Trophoblast cell (in vitro differentiated cells and primary cell): ENCODE measurements at regions not wholly inside any gene's neighbourhood (a gene's known extent, or its start where the extent isn't known, plus 50 kb on each side); places are given as distances from the start of the nearest gene placed in this dataset.

Source experiments
- DNase-seq, 2 donors: peaks; one replicate each; pipeline ENCODE4 v3.0.0-alpha.2; 2016
- H2AFZ ChIP-seq: 2 replicates; pipeline ENCODE4 v1.6.1; 2013; ENCODE audit warnings: low read length, moderate library complexity, mild to moderate bottlenecking; ENCODE audit not compliant: insufficient read depth, poor library complexity
- H2AK5ac ChIP-seq: 2 replicates; pipeline ENCODE4 v1.6.1; 2013; ENCODE audit warnings: mild to moderate bottlenecking, low read length
- H2BK120ac ChIP-seq: 2 replicates; pipeline ENCODE4 v1.6.1; 2013; ENCODE audit warnings: low read length, mild to moderate bottlenecking, moderate library complexity; ENCODE audit not compliant: insufficient read depth, poor library complexity
- H2BK12ac ChIP-seq: 2 replicates; pipeline ENCODE4 v1.6.1; 2013; ENCODE audit warnings: mild to moderate bottlenecking, low read length, moderate library complexity
- H2BK5ac ChIP-seq: 2 replicates; pipeline ENCODE4 v1.6.1; 2013; ENCODE audit warnings: low read length, low read depth, moderate library complexity, mild to moderate bottlenecking; ENCODE audit not compliant: poor library complexity
- H3K14ac ChIP-seq: 2 replicates; pipeline ENCODE4 v1.6.1; 2013; ENCODE audit warnings: mild to moderate bottlenecking, low read length
- H3K18ac ChIP-seq: 2 replicates; pipeline ENCODE4 v1.6.1; 2013; ENCODE audit warnings: mild to moderate bottlenecking, low read length
- H3K23ac ChIP-seq: 2 replicates; pipeline ENCODE4 v1.6.1; 2013; ENCODE audit warnings: low read length
- H3K27ac ChIP-seq: 2 replicates; pipeline ENCODE4 v1.5.1; 2013; ENCODE audit warnings: low read depth, mild to moderate bottlenecking, inconsistent platforms, low read length, moderate library complexity
- H3K27me3 ChIP-seq: 2 replicates; pipeline ENCODE4 v1.6.1; 2013; ENCODE audit warnings: inconsistent platforms, mild to moderate bottlenecking, low read length, moderate library complexity; ENCODE audit not compliant: insufficient read depth
- H3K36me3 ChIP-seq, 2 experiments: 1 replicate in 1 of 2; 2 replicates in 1 of 2; pipeline ENCODE4 v1.6.1; 2013; ENCODE audit warnings: low read length in 2 of 2, mild to moderate bottlenecking in 2 of 2, moderate library complexity in 1 of 2; ENCODE audit not compliant: insufficient read depth in 2 of 2, control insufficient read depth in 1 of 2
- H3K4ac ChIP-seq: 2 replicates; pipeline ENCODE4 v1.6.1; 2013; ENCODE audit warnings: low read depth, mild to moderate bottlenecking, low read length, moderate library complexity
- H3K4me1 ChIP-seq, 2 experiments: 1 replicate in 1 of 2; 2 replicates in 1 of 2; pipeline ENCODE4 v1.6.1; 2013; ENCODE audit warnings: low read length in 2 of 2, mild to moderate bottlenecking in 2 of 2, moderate library complexity in 1 of 2; ENCODE audit not compliant: insufficient read depth in 2 of 2, control insufficient read depth in 1 of 2
- H3K4me2 ChIP-seq: 2 replicates; pipeline ENCODE4 v1.6.1; 2013; ENCODE audit warnings: inconsistent platforms, mild to moderate bottlenecking, low read length, moderate library complexity
- H3K4me3 ChIP-seq: 2 replicates; pipeline ENCODE4 v1.5.1; 2013; ENCODE audit warnings: mild to moderate bottlenecking, low read depth, low read length, inconsistent platforms
- H3K79me1 ChIP-seq: one replicate; pipeline ENCODE4 v1.6.1; 2013; ENCODE audit warnings: low read length
- H3K79me2 ChIP-seq: 2 replicates; pipeline ENCODE4 v1.6.1; 2013; ENCODE audit warnings: low read length, mild to moderate bottlenecking; ENCODE audit not compliant: control insufficient read depth, insufficient read depth, poor library complexity
- H3K9ac ChIP-seq: 2 replicates; pipeline ENCODE4 v1.6.1; 2013; ENCODE audit warnings: mild to moderate bottlenecking, low read length
- H3K9me3 ChIP-seq: 2 replicates; pipeline ENCODE4 v1.6.1; 2013; ENCODE audit warnings: low read depth, mild to moderate bottlenecking, control low read depth, inconsistent platforms, low read length; ENCODE audit not compliant: insufficient read depth
- H4K12ac ChIP-seq: 2 replicates; pipeline ENCODE4 v1.6.1; 2013; ENCODE audit warnings: low read depth, mild to moderate bottlenecking, low read length, moderate library complexity
- H4K8ac ChIP-seq: 2 replicates; pipeline ENCODE4 v1.6.1; 2013; ENCODE audit warnings: low read depth, mild to moderate bottlenecking, low read length, moderate library complexity
- H4K91ac ChIP-seq: one replicate; pipeline ENCODE4 v1.6.1; 2013; ENCODE audit warnings: low read depth, mild to moderate bottlenecking, low read length, moderate library complexity
- WGBS: extraction: QIAGEN DNeasy Blood & Tissue Kit; methylation state at CpG from one replicate; pipeline ENCODE4 v1.1.7; 2013; ENCODE audit warnings: missing lambda C conversion rate; ENCODE audit not compliant: insufficient read length, insufficient coverage; ENCODE audit errors: extremely low coverage; 5-methylcytosine and 5-hydroxymethylcytosine counted together

- no peaks in the 10 kb centered on the region for H3K9me3 ChIP-seq
- H2BK120ac ChIP-seq = no peak overlapping the region
- H3K27ac ChIP-seq = no peak overlapping the region
- no peak overlapping the region for H3K4me2 ChIP-seq
- H2BK12ac ChIP-seq = no peak overlapping the region
- H4K12ac ChIP-seq = no peak overlapping the region
- no peak overlapping the region for H3K4ac ChIP-seq
- H2AFZ ChIP-seq = no peak overlapping the region
- H4K8ac ChIP-seq = no peak overlapping the region
- H3K36me3 ChIP-seq = no peaks in the 10 kb centered on the region
- no peak overlapping the region for H2AK5ac ChIP-seq
- no peak overlapping the region for H3K9ac ChIP-seq
- H3K23ac ChIP-seq = no peak overlapping the region
- no peak overlapping the region for H3K18ac ChIP-seq
- peak in 1 of 2 donors; percentile 51 for DNase-seq
- H3K79me2 ChIP-seq = no peaks in the 10 kb centered on the region
- H3K27me3 ChIP-seq = no peaks in the 10 kb centered on the region
- H3K14ac ChIP-seq = no peak overlapping the region
- H2BK5ac ChIP-seq = no peak overlapping the region
- no peaks in the 10 kb centered on the region for H3K79me1 ChIP-seq
- H4K91ac ChIP-seq = no peak overlapping the region
- no peak overlapping the region for H3K4me3 ChIP-seq
- H3K4me1 ChIP-seq = no peaks in the 10 kb centered on the region
- no CpG with 5 or more reads among the region's 3 CpGs for WGBS
Measured at GRCh38 chr9:1718836-1719235, 296.3 kb upstream of the SMARCA2 start.

GRCh38 chr9:1721196-1721595 is 294.0 kb upstream of the SMARCA2 start:
- no peak overlapping the region for H3K23ac ChIP-seq
- H3K9me3 ChIP-seq = no peaks in the 10 kb centered on the region
- no peaks in the 10 kb centered on the region for H3K79me2 ChIP-seq
- no peak overlapping the region for H3K4me2 ChIP-seq
- H2BK5ac ChIP-seq = no peak overlapping the region
- no peaks in the 10 kb centered on the region for H3K79me1 ChIP-seq
- no peak overlapping the region for H2BK120ac ChIP-seq
- H3K14ac ChIP-seq = no peak overlapping the region
- no peaks in the 10 kb centered on the region for H3K27me3 ChIP-seq
- no peak overlapping the region for H2AK5ac ChIP-seq
- H4K12ac ChIP-seq = no peak overlapping the region
- no peak overlapping the region for H3K9ac ChIP-seq
- no peak overlapping the region for H2AFZ ChIP-seq
- no peaks in the 10 kb centered on the region for H3K4me1 ChIP-seq
- H3K27ac ChIP-seq = no peak overlapping the region
- WGBS = no CpG with 5 or more reads among the region's 4 CpGs
- no peak overlapping the region for H4K91ac ChIP-seq
- H3K36me3 ChIP-seq = no peaks in the 10 kb centered on the region
- no peak overlapping the region for H3K4me3 ChIP-seq
- no peak overlapping the region for H4K8ac ChIP-seq
- DNase-seq = no peak
- H3K4ac ChIP-seq = no peak overlapping the region
- H3K18ac ChIP-seq = no peak overlapping the region
- no peak overlapping the region for H2BK12ac ChIP-seq

- no peak overlapping the region for H3K23ac ChIP-seq
- no peak overlapping the region for H2AK5ac ChIP-seq
- no peak overlapping the region for H3K27ac ChIP-seq
- H3K4ac ChIP-seq = no peak overlapping the region
- no peak for DNase-seq
- no peak overlapping the region for H3K18ac ChIP-seq
- no peaks in the 10 kb centered on the region for H3K79me1 ChIP-seq
- H3K27me3 ChIP-seq = no peaks in the 10 kb centered on the region
- H3K36me3 ChIP-seq = no peaks in the 10 kb centered on the region
- no peak overlapping the region for H2AFZ ChIP-seq
- H3K9me3 ChIP-seq = no peaks in the 10 kb centered on the region
- H3K9ac ChIP-seq = no peak overlapping the region
- no peak overlapping the region for H3K4me2 ChIP-seq
- H4K91ac ChIP-seq = no peak overlapping the region
- no peak overlapping the region for H2BK12ac ChIP-seq
- H4K8ac ChIP-seq = no peak overlapping the region
- no peak overlapping the region for H3K4me3 ChIP-seq
- H3K4me1 ChIP-seq = no peaks in the 10 kb centered on the region
- no peak overlapping the region for H4K12ac ChIP-seq
- H2BK120ac ChIP-seq = no peak overlapping the region
- WGBS = no CpG with 5 or more reads among the region's 1 CpG
- H2BK5ac ChIP-seq = no peak overlapping the region
- no peaks in the 10 kb centered on the region for H3K79me2 ChIP-seq
- H3K14ac ChIP-seq = no peak overlapping the region
Measured at GRCh38 chr9:1722404-1722803, 292.7 kb upstream of the SMARCA2 start.

GRCh38 chr9:1723522-1724015 is 291.6 kb upstream of the SMARCA2 start:
- Histone ChIP-seq H4K12ac (no peak overlapping the region), H3K79me2 (no peaks in the 10 kb centered on the region), H4K91ac (no peak overlapping the region), H2AFZ (no peak overlapping the region), H2BK120ac (no peak overlapping the region), H3K4me2 (no peak overlapping the region), H3K4me3 (no peak overlapping the region), H3K23ac (no peak overlapping the region), H3K14ac (no peak overlapping the region), H2BK5ac (no peak overlapping the region), H3K9ac (no peak overlapping the region), H4K8ac (no peak overlapping the region), H3K27me3 (no peaks in the 10 kb centered on the region), H3K4ac (no peak overlapping the region), H2BK12ac (no peak overlapping the region), H3K4me1 (no peaks in the 10 kb centered on the region), H2AK5ac (no peak overlapping the region), H3K79me1 (no peaks in the 10 kb centered on the region), H3K9me3 (no peaks in the 10 kb centered on the region), H3K27ac (no peak overlapping the region), H3K36me3 (no peaks in the 10 kb centered on the region), H3K18ac (no peak overlapping the region)
- WGBS = no CpG with 5 or more reads among the region's 3 CpGs
- peak in 1 of 2 donors; percentile 21 for DNase-seq
